ENCODE measurements at regions not wholly inside any gene's neighbourhood (a gene's known extent, or its start where the extent isn't known, plus 50 kb on each side); places are given as distances from the start of the nearest gene placed in this dataset.

- TF ChIP-seq, protein P1, sequence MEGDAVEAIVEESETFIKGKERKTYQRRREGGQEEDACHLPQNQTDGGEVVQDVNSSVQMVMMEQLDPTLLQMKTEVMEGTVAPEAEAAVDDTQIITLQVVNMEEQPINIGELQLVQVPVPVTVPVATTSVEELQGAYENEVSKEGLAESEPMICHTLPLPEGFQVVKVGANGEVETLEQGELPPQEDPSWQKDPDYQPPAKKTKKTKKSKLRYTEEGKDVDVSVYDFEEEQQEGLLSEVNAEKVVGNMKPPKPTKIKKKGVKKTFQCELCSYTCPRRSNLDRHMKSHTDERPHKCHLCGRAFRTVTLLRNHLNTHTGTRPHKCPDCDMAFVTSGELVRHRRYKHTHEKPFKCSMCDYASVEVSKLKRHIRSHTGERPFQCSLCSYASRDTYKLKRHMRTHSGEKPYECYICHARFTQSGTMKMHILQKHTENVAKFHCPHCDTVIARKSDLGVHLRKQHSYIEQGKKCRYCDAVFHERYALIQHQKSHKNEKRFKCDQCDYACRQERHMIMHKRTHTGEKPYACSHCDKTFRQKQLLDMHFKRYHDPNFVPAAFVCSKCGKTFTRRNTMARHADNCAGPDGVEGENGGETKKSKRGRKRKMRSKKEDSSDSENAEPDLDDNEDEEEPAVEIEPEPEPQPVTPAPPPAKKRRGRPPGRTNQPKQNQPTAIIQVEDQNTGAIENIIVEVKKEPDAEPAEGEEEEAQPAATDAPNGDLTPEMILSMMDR (optimal IDR thresholded peaks at IDR 0.05 in 1 of 3, IDR thresholded peaks at IDR 0.05 in 1 of 3, conservative IDR thresholded peaks at IDR 0.05 in 1 of 3; ENCODE audit: extremely low read depth in 1 of 3, insufficient read depth in 2 of 3, low read length in 3 of 3), result no peak
- TF ChIP-seq EZH2 (IDR thresholded peaks at IDR 0.05; ENCODE audit: low read length), result no peak
Observed at GRCh38 chr3:26058901-26059321, 269.0 kb downstream of the OXSM start.

Measured in keratinocyte (primary cell).